ENCODE measurements at regions not wholly inside any gene's neighbourhood (a gene's known extent, or its start where the extent isn't known, plus 50 kb on each side); places are given as distances from the start of the nearest gene placed in this dataset.

DNA sequence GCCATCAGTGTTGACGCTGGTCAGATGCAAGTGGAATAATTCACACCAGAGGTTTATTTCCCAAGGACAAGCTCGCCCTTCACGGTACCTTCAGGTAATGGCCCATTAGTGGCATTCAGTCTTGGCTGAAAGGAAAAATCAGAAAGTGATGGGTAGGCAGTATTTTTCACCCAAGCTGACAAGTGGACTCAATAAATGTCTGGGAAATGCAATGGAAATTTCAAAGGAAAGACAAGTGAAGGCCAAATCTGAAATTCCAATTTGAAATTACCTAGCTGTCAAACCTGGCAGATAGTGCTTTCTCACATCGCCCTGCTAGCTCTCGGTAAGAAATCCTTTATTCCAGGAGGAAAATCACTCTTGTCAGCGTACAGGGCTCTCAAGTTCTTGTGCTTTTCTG lies 413.5 kb downstream of the OCA2 start:
- BruUV-seq (replicated peaks) = no TSS peak
- H3K27ac ChIP-seq (ENCODE audit: low read depth, low read length, poor library complexity, severe bottlenecking) = no peak overlapping the region
- no peaks in the 10 kb centered on the region for H3K36me3 ChIP-seq (ENCODE audit: insufficient read depth, low read length)
- POLR2A ChIA-PET = no interaction called here
- TF ChIP-seq, protein P1, sequence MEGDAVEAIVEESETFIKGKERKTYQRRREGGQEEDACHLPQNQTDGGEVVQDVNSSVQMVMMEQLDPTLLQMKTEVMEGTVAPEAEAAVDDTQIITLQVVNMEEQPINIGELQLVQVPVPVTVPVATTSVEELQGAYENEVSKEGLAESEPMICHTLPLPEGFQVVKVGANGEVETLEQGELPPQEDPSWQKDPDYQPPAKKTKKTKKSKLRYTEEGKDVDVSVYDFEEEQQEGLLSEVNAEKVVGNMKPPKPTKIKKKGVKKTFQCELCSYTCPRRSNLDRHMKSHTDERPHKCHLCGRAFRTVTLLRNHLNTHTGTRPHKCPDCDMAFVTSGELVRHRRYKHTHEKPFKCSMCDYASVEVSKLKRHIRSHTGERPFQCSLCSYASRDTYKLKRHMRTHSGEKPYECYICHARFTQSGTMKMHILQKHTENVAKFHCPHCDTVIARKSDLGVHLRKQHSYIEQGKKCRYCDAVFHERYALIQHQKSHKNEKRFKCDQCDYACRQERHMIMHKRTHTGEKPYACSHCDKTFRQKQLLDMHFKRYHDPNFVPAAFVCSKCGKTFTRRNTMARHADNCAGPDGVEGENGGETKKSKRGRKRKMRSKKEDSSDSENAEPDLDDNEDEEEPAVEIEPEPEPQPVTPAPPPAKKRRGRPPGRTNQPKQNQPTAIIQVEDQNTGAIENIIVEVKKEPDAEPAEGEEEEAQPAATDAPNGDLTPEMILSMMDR (conservative IDR thresholded peaks at IDR 0.05; ENCODE audit: low read length) = no peak
- TF ChIP-seq EZH2phosphoT487 (IDR thresholded peaks at IDR 0.05; ENCODE audit: borderline replicate concordance, low read depth, low read length) = no peak
- H2AFZ ChIP-seq (ENCODE audit: low read length) = no peak overlapping the region
- H3K4me2 ChIP-seq (ENCODE audit: low read length) = no peak overlapping the region
- no peaks in the 10 kb centered on the region for H3K9me3 ChIP-seq (ENCODE audit: low read length)
- CTCF ChIA-PET (ENCODE audit: unreplicated experiment) = no interaction called here
- intact Hi-C loops (cut with micrococcal nuclease; ENCODE audit: unreplicated experiment) = no loop called here
- no peaks in the 10 kb centered on the region for H3K4me1 ChIP-seq (ENCODE audit: insufficient read depth, low read length, poor library complexity, severe bottlenecking)
- H3K4me3 ChIP-seq (ENCODE audit: low read depth, low read length, poor library complexity, severe bottlenecking) = no peak overlapping the region
- H3K79me2 ChIP-seq (ENCODE audit: insufficient read depth, low read depth, low read length) = no peaks in the 10 kb centered on the region
- no peaks in the 10 kb centered on the region for H4K20me1 ChIP-seq (ENCODE audit: insufficient read depth, low read length)
- DNase-seq (ENCODE audit: low spot score) = no peak
- no peaks in the 10 kb centered on the region for H3K9me2 ChIP-seq (ENCODE audit: insufficient read depth, low read length)

DNA sequence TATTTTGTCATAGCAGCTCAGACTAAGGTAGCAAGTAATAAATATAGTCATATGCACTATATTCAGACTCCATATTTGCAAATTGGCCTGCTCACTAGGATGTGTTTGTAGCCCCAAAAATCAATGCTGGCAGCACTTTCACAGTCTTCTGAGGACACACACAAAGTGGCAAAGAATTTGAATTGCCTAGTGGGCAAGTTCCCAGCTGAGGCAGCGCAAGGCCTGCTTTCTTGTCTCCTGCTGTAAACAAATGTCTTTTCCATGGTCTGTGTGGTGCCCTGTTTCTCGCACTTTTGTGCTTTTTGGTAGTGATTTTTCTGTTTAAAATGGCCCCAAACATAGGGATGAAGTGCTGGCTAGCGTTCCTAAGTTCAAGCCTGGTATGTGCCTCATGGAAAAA lies 416.0 kb downstream of the OCA2 start:
- Histone ChIP-seq H3K79me2 (ENCODE audit: insufficient read depth, low read depth, low read length) (no peaks in the 10 kb centered on the region), H3K4me1 (ENCODE audit: insufficient read depth, low read length, poor library complexity, severe bottlenecking) (no peaks in the 10 kb centered on the region), H3K4me2 (ENCODE audit: low read length) (no peak overlapping the region), H3K9me2 (ENCODE audit: insufficient read depth, low read length) (no peaks in the 10 kb centered on the region), H4K20me1 (ENCODE audit: insufficient read depth, low read length) (no peaks in the 10 kb centered on the region), H3K9me3 (ENCODE audit: low read length) (no peaks in the 10 kb centered on the region), H3K4me3 (ENCODE audit: low read depth, low read length, poor library complexity, severe bottlenecking) (no peak overlapping the region), H3K36me3 (ENCODE audit: insufficient read depth, low read length) (no peaks in the 10 kb centered on the region), H3K27ac (ENCODE audit: low read depth, low read length, poor library complexity, severe bottlenecking) (no peak overlapping the region), H2AFZ (ENCODE audit: low read length) (no peak overlapping the region)
- no TSS peak for BruUV-seq (replicated peaks)
- no peak for TF ChIP-seq EZH2phosphoT487 (IDR thresholded peaks at IDR 0.05; ENCODE audit: borderline replicate concordance, low read depth, low read length)
- TF ChIP-seq, protein P1 (conservative IDR thresholded peaks at IDR 0.05; ENCODE audit: low read length) = no peak
- ChIA-PET CTCF (ENCODE audit: unreplicated experiment) (no interaction called here), POLR2A (interaction anchor here (0.5 to 1.2 kb wide), 2 partner anchors 19 to 462 kb away, joined by 3 read pairs; no protein-coding TSS in a partner anchor)
- intact Hi-C loops (cut with micrococcal nuclease; ENCODE audit: unreplicated experiment) = no loop called here
- DNase-seq (ENCODE audit: low spot score) = no peak

DNA sequence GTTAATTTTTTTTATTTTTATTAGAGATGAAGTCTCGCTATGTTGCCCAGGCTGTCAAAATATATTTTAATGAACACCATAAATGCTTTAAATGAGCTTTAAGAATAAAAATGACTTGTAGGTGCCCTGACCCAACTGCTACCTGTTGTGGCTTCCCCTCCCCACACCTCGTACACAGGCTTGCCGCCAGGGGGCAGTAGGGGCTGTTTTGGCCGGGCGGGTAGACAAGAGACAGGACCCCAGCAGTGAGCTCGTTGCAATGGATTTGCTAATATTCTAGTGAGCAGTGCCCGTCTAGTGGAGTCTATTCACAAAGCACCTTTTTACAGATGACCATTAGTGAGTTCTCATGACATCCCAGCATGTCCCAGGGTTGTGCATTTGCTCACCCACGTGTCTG lies 418.1 kb downstream of the OCA2 start:
- Histone ChIP-seq H4K20me1 (ENCODE audit: insufficient read depth, low read length) (no peaks in the 10 kb centered on the region), H2AFZ (ENCODE audit: low read length) (no peak overlapping the region), H3K4me1 (ENCODE audit: insufficient read depth, low read length, poor library complexity, severe bottlenecking) (no peaks in the 10 kb centered on the region), H3K9me3 (ENCODE audit: low read length) (no peaks in the 10 kb centered on the region), H3K4me3 (ENCODE audit: low read depth, low read length, poor library complexity, severe bottlenecking) (no peak overlapping the region), H3K36me3 (ENCODE audit: insufficient read depth, low read length) (no peaks in the 10 kb centered on the region), H3K9me2 (ENCODE audit: insufficient read depth, low read length) (no peaks in the 10 kb centered on the region), H3K27ac (ENCODE audit: low read depth, low read length, poor library complexity, severe bottlenecking) (no peak overlapping the region), H3K4me2 (ENCODE audit: low read length) (no peak overlapping the region), H3K79me2 (ENCODE audit: insufficient read depth, low read depth, low read length) (no peaks in the 10 kb centered on the region)
- ChIA-PET POLR2A (interaction anchor here (0.6 kb wide), 1 partner anchor 513 kb away, joined by 3 read pairs; no protein-coding TSS in a partner anchor), CTCF (ENCODE audit: unreplicated experiment) (no interaction called here)
- TF ChIP-seq, protein P1 (conservative IDR thresholded peaks at IDR 0.05; ENCODE audit: low read length) = no peak
- TF ChIP-seq EZH2phosphoT487 (IDR thresholded peaks at IDR 0.05; ENCODE audit: borderline replicate concordance, low read depth, low read length) = no peak
- intact Hi-C loops (cut with micrococcal nuclease; ENCODE audit: unreplicated experiment) = no loop called here
- DNase-seq (ENCODE audit: low spot score) = no peak
- BruUV-seq (replicated peaks) = no TSS peak
